ENCODE measurements at regions not wholly inside any gene's neighbourhood (a gene's known extent, or its start where the extent isn't known, plus 50 kb on each side); places are given as distances from the start of the nearest gene placed in this dataset.

GRCh38 chr2:123500346-123500745, 524.7 kb upstream of the CNTNAP5 start:
- Histone ChIP-seq H3K36me3 (no peaks in the 10 kb centered on the region), H3K27me3 (no peaks in the 10 kb centered on the region), H3K27ac (no peak overlapping the region), H3K4me1 (no peaks in the 10 kb centered on the region), H3K4me3 (no peak overlapping the region), H3K9me3 (no peaks in the 10 kb centered on the region)
- TF ChIP-seq CTCF (IDR thresholded peaks at IDR 0.05) (no peak), POLR2A (IDR thresholded peaks at IDR 0.05) (no peak)
- WGBS, 2 donors = 71% methylated on average over 1 of the region's 1 CpG; no CpG with 5 or more reads in 1 of the 2 donors
- intact Hi-C loops (cut with DNase I) = no loop called here
- DNase-seq = no peak

GRCh38 chr2:123500988-123501387, 524.1 kb upstream of the CNTNAP5 start:
- Histone ChIP-seq H3K9me3 (no peaks in the 10 kb centered on the region), H3K27ac (no peak overlapping the region), H3K27me3 (no peaks in the 10 kb centered on the region), H3K4me1 (no peaks in the 10 kb centered on the region), H3K36me3 (no peaks in the 10 kb centered on the region), H3K4me3 (no peak overlapping the region)
- TF ChIP-seq POLR2A (IDR thresholded peaks at IDR 0.05) = no peak
- TF ChIP-seq CTCF (IDR thresholded peaks at IDR 0.05) = no peak
- DNase-seq = no peak
- intact Hi-C loops (cut with DNase I) = no loop called here
- WGBS, 2 donors = 59 to 62% methylated on average over 2 of the region's 2 CpGs

- DNase-seq = no peak
These were observed 522.2 kb upstream of the CNTNAP5 start for GRCh38 chr2:123502931-123503330.

GRCh38 chr2:123512547-123512946, 512.5 kb upstream of the CNTNAP5 start:
- intact Hi-C loops (cut with DNase I) = no loop called here
- no peak for TF ChIP-seq POLR2A (IDR thresholded peaks at IDR 0.05)
- no peak for TF ChIP-seq CTCF (IDR thresholded peaks at IDR 0.05)
- no peak for DNase-seq
- H3K4me1 ChIP-seq = no peaks in the 10 kb centered on the region
- H3K36me3 ChIP-seq = no peaks in the 10 kb centered on the region
- no peak overlapping the region for H3K4me3 ChIP-seq
- 73 to 79% methylated on average over 7 of the region's 7 CpGs for WGBS, 2 donors
- H3K9me3 ChIP-seq = no peaks in the 10 kb centered on the region
- no peaks in the 10 kb centered on the region for H3K27me3 ChIP-seq
- H3K27ac ChIP-seq = no peak overlapping the region

More at GRCh38 chr2:123502931-123503330, 522.2 kb upstream of the CNTNAP5 start:
- Histone ChIP-seq H3K27me3 (no peaks in the 10 kb centered on the region), H3K4me1 (no peaks in the 10 kb centered on the region), H3K27ac (no peak overlapping the region), H3K4me3 (no peak overlapping the region), H3K36me3 (no peaks in the 10 kb centered on the region), H3K9me3 (no peaks in the 10 kb centered on the region)
- TF ChIP-seq POLR2A (IDR thresholded peaks at IDR 0.05) (no peak), CTCF (IDR thresholded peaks at IDR 0.05) (no peak)
- 44 to 47% methylated on average over 4 of the region's 4 CpGs for WGBS, 2 donors
- intact Hi-C loops (cut with DNase I) = no loop called here

- intact Hi-C loops (cut with DNase I) = no loop called here
These were observed 511.7 kb upstream of the CNTNAP5 start for GRCh38 chr2:123513351-123513750.

More at GRCh38 chr2:123513351-123513750, 511.7 kb upstream of the CNTNAP5 start:
- DNase-seq = no peak
- Histone ChIP-seq H3K4me3 (no peak overlapping the region), H3K4me1 (no peaks in the 10 kb centered on the region), H3K36me3 (no peaks in the 10 kb centered on the region), H3K9me3 (no peaks in the 10 kb centered on the region), H3K27ac (no peak overlapping the region), H3K27me3 (no peaks in the 10 kb centered on the region)
- whole genome bisulfite sequencing, 2 donors = 20 to 41% methylated on average over 1 of the region's 1 CpG
- no peak for TF ChIP-seq POLR2A (IDR thresholded peaks at IDR 0.05)
- TF ChIP-seq CTCF (IDR thresholded peaks at IDR 0.05) = no peak

Measured in esophagus squamous epithelium (tissue), 5 donors.